Spleen (tissue), 11 donors: ENCODE measurements at regions not wholly inside any gene's neighbourhood (a gene's known extent, or its start where the extent isn't known, plus 50 kb on each side); places are given as distances from the start of the nearest gene placed in this dataset.

Source experiments
- DNase-seq: peaks from one replicate; pipeline ENCODE4 v3.0.0-alpha.2; 2020
- H3K27ac ChIP-seq, 8 donors: fragments of 200-600 bp; sonication (generic) in 7 of 8; 1 replicate in 4 of 8; 2 replicates in 4 of 8; pipeline versions ENCODE4 v1.5.0 to v1.8.0; 2016 to 2021; ENCODE audit warnings: inconsistent platforms in 4 of 8, mild to moderate bottlenecking in 4 of 8, moderate library complexity in 1 of 8
- H3K27me3 ChIP-seq, 7 donors: fragments of 200-600 bp; sonication (generic) in 6 of 7; replicated peaks in 1 of 7; 1 replicate in 4 of 7; 2 replicates in 3 of 7; pipeline versions ENCODE4 v1.5.0 to v1.8.0; 2016 to 2021; ENCODE audit warnings: inconsistent platforms in 3 of 7, mild to moderate bottlenecking in 1 of 7
- H3K36me3 ChIP-seq, 6 donors: fragments of 200-600 bp; sonication (generic) in 5 of 6; 1 replicate in 4 of 6; 2 replicates in 2 of 6; pipeline versions ENCODE4 v1.5.0 to v1.8.0; 2016 to 2021; ENCODE audit warnings: inconsistent platforms in 2 of 6
- H3K4me1 ChIP-seq, 6 donors: fragments of 200-600 bp; sonication (generic) in 5 of 6; 1 replicate in 3 of 6; 2 replicates in 3 of 6; pipeline versions ENCODE4 v1.5.0 to v1.8.0; 2016 to 2021; ENCODE audit warnings: inconsistent platforms in 3 of 6
- H3K4me3 ChIP-seq, 8 donors: fragments of 200-600 bp; sonication (generic) in 7 of 8; 1 replicate in 4 of 8; 2 replicates in 4 of 8; pipeline versions ENCODE4 v1.5.0 to v1.8.0; 2016 to 2021; ENCODE audit warnings: inconsistent platforms in 4 of 8, mild to moderate bottlenecking in 4 of 8, moderate library complexity in 2 of 8
- H3K9me3 ChIP-seq, 8 donors: fragments of 200-600 bp; sonication (generic) in 7 of 8; 1 replicate in 4 of 8; 2 replicates in 4 of 8; pipeline versions ENCODE4 v1.5.0 to v1.8.0; 2016 to 2021; ENCODE audit warnings: inconsistent platforms in 4 of 8
- CTCF ChIP-seq, 11 experiments: fragments of 200-600 bp in 7 of 11; fragments of 450-650 bp in 4 of 11; sonication (generic) in 4 of 11; IDR thresholded peaks in 8 of 11; conservative IDR thresholded peaks in 3 of 11; 1 replicate in 7 of 11; 2 replicates in 4 of 11; pipeline versions ENCODE4 v1.4.0 to v1.8.0; 2016 to 2021; ENCODE audit warnings: antibody characterized with exemption in 11 of 11, inconsistent platforms in 4 of 11, mild to moderate bottlenecking in 1 of 11
- POLR2A ChIP-seq, 3 donors: fragments of 450-650 bp; IDR thresholded peaks; one replicate each; pipeline ENCODE4 v1.5.1; 2017; ENCODE audit warnings: antibody characterized with exemption in 3 of 3, mild to moderate bottlenecking in 1 of 3
- POLR2AphosphoS5 ChIP-seq, 3 donors: sonication (generic); formaldehyde crosslinking; IDR thresholded peaks; one replicate each; pipeline ENCODE4 v1.5.1; 2017; ENCODE audit warnings: antibody characterized with exemption in 3 of 3
- WGBS, 5 donors: extraction: QIAGEN DNeasy Blood & Tissue Kit in 3 of 5; methylation state at CpG; one replicate each; pipeline versions ENCODE4 v1.1.5 to v1.1.7; 2013 to 2018; 5-methylcytosine and 5-hydroxymethylcytosine counted together
- intact Hi-C: fragments of 100-400 bp; cut with DNase I; formaldehyde crosslinking; loops from one replicate; pipeline ENCODE4 v1.15.0; 2023; ENCODE audit warnings: low total_unique reads
- donor health status: healthy with polysubstance abuse.
- donor health status: DM: no; HTN: no; CAD: no; lungs with moderate emphysema.
- donor health status: DM: no; HTN: no; CAD: no.
- donor health status: Bipolar disorder and iron deficiency.
- donor health status: healthy.
- donor health status: DM: no; HTN: no; CAD: no.
- donor health status: DM: yes; HTN: yes; CAD: no.

GRCh38 chr13:104491916-104492315 lies 1425.7 kb upstream of the SLC10A2 start:
- TF ChIP-seq POLR2AphosphoS5 (IDR thresholded peaks at IDR 0.05) (no peak), POLR2A (IDR thresholded peaks at IDR 0.05) (no peak), CTCF (IDR thresholded peaks at IDR 0.05 in 8 of 11, conservative IDR thresholded peaks at IDR 0.05 in 3 of 11) (no peak)
- WGBS, 5 donors: 60 to 83% (median 70%) methylated on average over 5 of the region's 5 CpGs
- intact Hi-C loops: no loop called here
- Histone ChIP-seq H3K27me3 (no peaks in the 10 kb centered on the region), H3K4me1 (no peaks in the 10 kb centered on the region), H3K36me3 (no peaks in the 10 kb centered on the region), H3K4me3 (no peak overlapping the region), H3K27ac (no peak overlapping the region), H3K9me3 (peaks cover 0 to 23% (median 15%) of the 10 kb centered on the region in 8 donors)
- no peak for DNase-seq

- intact Hi-C loops: no loop called here
- Histone ChIP-seq H3K27me3 (no peaks in the 10 kb centered on the region), H3K4me1 (no peaks in the 10 kb centered on the region), H3K36me3 (no peaks in the 10 kb centered on the region), H3K27ac (no peak overlapping the region), H3K9me3 (peaks cover 0 to 7% (median 0%) of the 10 kb centered on the region in 8 donors), H3K4me3 (no peak overlapping the region)
- no peak for TF ChIP-seq POLR2A (IDR thresholded peaks at IDR 0.05)
- no peak for TF ChIP-seq POLR2AphosphoS5 (IDR thresholded peaks at IDR 0.05)
- no peak for TF ChIP-seq CTCF (IDR thresholded peaks at IDR 0.05 in 8 of 11, conservative IDR thresholded peaks at IDR 0.05 in 3 of 11)
- WGBS, 5 donors: 57 to 82% (median 61%) methylated on average over 1 of the region's 1 CpG
- DNase-seq: no peak
Measured at GRCh38 chr13:104487006-104487405, 1420.8 kb upstream of the SLC10A2 start.

- no peak for DNase-seq
- whole genome bisulfite sequencing, 5 donors: 5 to 23% (median 19%) methylated on average over 1 of the region's 1 CpG
- Histone ChIP-seq H3K4me3 (no peak overlapping the region), H3K9me3 (peaks cover 0 to 7% (median 0%) of the 10 kb centered on the region in 8 donors), H3K27me3 (no peaks in the 10 kb centered on the region), H3K36me3 (no peaks in the 10 kb centered on the region), H3K4me1 (no peaks in the 10 kb centered on the region), H3K27ac (no peak overlapping the region)
- TF ChIP-seq POLR2AphosphoS5 (IDR thresholded peaks at IDR 0.05) (no peak), CTCF (IDR thresholded peaks at IDR 0.05 in 8 of 11, conservative IDR thresholded peaks at IDR 0.05 in 3 of 11) (no peak), POLR2A (IDR thresholded peaks at IDR 0.05) (no peak)
- intact Hi-C loops: no loop called here
Measured at GRCh38 chr13:104485571-104485970, 1419.4 kb upstream of the SLC10A2 start.

- no peak overlapping the region for H3K27ac ChIP-seq
- TF ChIP-seq POLR2A (IDR thresholded peaks at IDR 0.05) (no peak), POLR2AphosphoS5 (IDR thresholded peaks at IDR 0.05) (no peak), CTCF (IDR thresholded peaks at IDR 0.05 in 8 of 11, conservative IDR thresholded peaks at IDR 0.05 in 3 of 11) (no peak)
- peaks cover 0 to 26% (median 12%) of the 10 kb centered on the region in 8 donors for H3K9me3 ChIP-seq
- DNase-seq: no peak
- 91 to 97% (median 93%) methylated on average over 8 to 10 of the region's 10 CpGs for WGBS, 5 donors
- no peaks in the 10 kb centered on the region for H3K4me1 ChIP-seq
- intact Hi-C loops: no loop called here
- H3K27me3 ChIP-seq: no peaks in the 10 kb centered on the region
- no peaks in the 10 kb centered on the region for H3K36me3 ChIP-seq
- H3K4me3 ChIP-seq: no peak overlapping the region
Measured at GRCh38 chr13:104483631-104484030, 1417.4 kb upstream of the SLC10A2 start.
